Stimulated activated CD8-positive, alpha-beta memory T cell treated with anti-CD3 and anti-CD28 coated beads, Interleukin-15, amount 100 ng/mL, for 1 hour (primary cell): ENCODE measurements at regions not wholly inside any gene's neighbourhood (a gene's known extent, or its start where the extent isn't known, plus 50 kb on each side); places are given as distances from the start of the nearest gene placed in this dataset.

Source experiments
- DNase-seq: peaks from one replicate; pipeline ENCODE4 v3.0.0-alpha.2; 2020; ENCODE audit warnings: low read depth

GRCh38 chr20:60244373-60245146, 286.3 kb downstream of the CDH26 start:
- no peak for DNase-seq

- no peak for DNase-seq
These were observed 288.5 kb downstream of the CDH26 start for GRCh38 chr20:60246751-60247150.

GRCh38 chr20:60249436-60249835, 291.2 kb downstream of the CDH26 start:
- no peak for DNase-seq

GRCh38 chr20:60250251-60250650, 292.0 kb downstream of the CDH26 start:
- no peak for DNase-seq

- DNase-seq = no peak
These were observed 294.6 kb downstream of the CDH26 start for GRCh38 chr20:60252866-60253265.

GRCh38 chr20:60253471-60253870, 295.2 kb downstream of the CDH26 start:
- no peak for DNase-seq

GRCh38 chr20:60254901-60255411, 296.7 kb downstream of the CDH26 start:
- DNase-seq = no peak

- no peak for DNase-seq
These were observed 297.2 kb downstream of the CDH26 start for GRCh38 chr20:60255415-60255814.

GRCh38 chr20:60255866-60256265, 297.6 kb downstream of the CDH26 start:
- DNase-seq = no peak

GRCh38 chr20:60256811-60257210, 298.6 kb downstream of the CDH26 start:
- no peak for DNase-seq

- DNase-seq = no peak
These were observed 299.4 kb downstream of the CDH26 start for GRCh38 chr20:60257671-60258070.

- no peak for DNase-seq
These were observed 300.1 kb downstream of the CDH26 start for GRCh38 chr20:60258255-60258863.

- DNase-seq = no peak
These were observed 303.1 kb downstream of the CDH26 start for GRCh38 chr20:60261333-60261732.

GRCh38 chr20:60262967-60263603, 304.9 kb downstream of the CDH26 start:
- DNase-seq = peak; percentile 28

- no peak for DNase-seq
These were observed 305.8 kb downstream of the CDH26 start for GRCh38 chr20:60263725-60264709.

GRCh38 chr20:60266177-60266823, 308.1 kb downstream of the CDH26 start:
- DNase-seq = no peak

GRCh38 chr20:60268491-60268890, 310.3 kb downstream of the CDH26 start:
- no peak for DNase-seq

- no peak for DNase-seq
These were observed 311.4 kb downstream of the CDH26 start for GRCh38 chr20:60269573-60270162.

- DNase-seq = no peak
These were observed 312.1 kb downstream of the CDH26 start for GRCh38 chr20:60270341-60270740.

- DNase-seq = no peak
These were observed 313.4 kb downstream of the CDH26 start for GRCh38 chr20:60271597-60271996.

GRCh38 chr20:60272790-60273189, 314.6 kb downstream of the CDH26 start:
- DNase-seq = no peak
